Left ventricle myocardium inferior (tissue), 1 donor: ENCODE measurements at regions not wholly inside any gene's neighbourhood (a gene's known extent, or its start where the extent isn't known, plus 50 kb on each side); places are given as distances from the start of the nearest gene placed in this dataset.

Experiments used
- DNase-seq: peaks from one replicate; pipeline ENCODE4 v3.0.0-alpha.2; 2020
- H3K27ac ChIP-seq: fragments of 200-600 bp; replicated peaks from 2 replicates; pipeline ENCODE4 v1.8.0; 2021
- H3K27me3 ChIP-seq: fragments of 200-600 bp; 2 replicates; pipeline ENCODE4 v1.8.0; 2021; ENCODE audit warnings: low read depth
- H3K36me3 ChIP-seq: fragments of 200-600 bp; 2 replicates; pipeline ENCODE4 v1.8.0; 2021
- H3K4me1 ChIP-seq: fragments of 200-600 bp; 2 replicates; pipeline ENCODE4 v1.8.0; 2021
- H3K4me3 ChIP-seq: fragments of 200-600 bp; 2 replicates; pipeline ENCODE4 v1.8.0; 2021; ENCODE audit warnings: mild to moderate bottlenecking, moderate library complexity
- H3K9me3 ChIP-seq: fragments of 200-600 bp; replicated peaks from 2 replicates; pipeline ENCODE4 v1.8.0; 2021
- intact Hi-C: fragments of 100-400 bp; cut with micrococcal nuclease; formaldehyde crosslinking; loops from one replicate; pipeline ENCODE4 v1.11.0; 2022
- TF ChIP-seq, protein P1 (sequence below): fragments of 200-600 bp; IDR thresholded peaks from 2 replicates; pipeline ENCODE4 v1.8.0; 2021; ENCODE audit warnings: antibody characterized with exemption, mild to moderate bottlenecking, borderline replicate concordance
- donor health status: DM: no; HTN: yes; CAD: no; lungs with severe emphysema.

DNA sequence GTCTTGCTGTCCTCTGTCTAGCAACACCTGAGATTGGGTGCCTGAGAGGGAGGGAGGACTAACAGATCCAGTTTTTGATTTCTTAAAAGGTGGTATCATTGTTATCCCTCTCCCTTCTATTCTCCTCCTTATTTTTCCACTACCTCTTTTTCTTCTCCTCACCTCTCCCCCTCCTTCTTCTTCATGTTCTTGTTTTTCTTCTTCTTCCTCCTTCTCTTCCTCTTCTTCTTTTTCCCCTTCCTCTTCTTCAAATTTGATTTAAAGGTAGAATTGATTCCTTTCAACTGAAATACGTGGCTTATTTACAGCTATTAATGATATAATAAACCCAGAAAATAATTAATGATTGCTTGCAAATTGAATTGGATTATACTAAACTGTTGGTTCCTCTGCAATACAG is 256.8 kb upstream of the BTG1 start:
- Histone ChIP-seq H3K27me3 (no peaks in the 10 kb centered on the region), H3K9me3 (no peaks in the 10 kb centered on the region), H3K36me3 (no peaks in the 10 kb centered on the region), H3K4me3 (no peak overlapping the region), H3K4me1 (peaks cover 34% of the 10 kb centered on the region), H3K27ac (no peak overlapping the region)
- TF ChIP-seq, protein P1, sequence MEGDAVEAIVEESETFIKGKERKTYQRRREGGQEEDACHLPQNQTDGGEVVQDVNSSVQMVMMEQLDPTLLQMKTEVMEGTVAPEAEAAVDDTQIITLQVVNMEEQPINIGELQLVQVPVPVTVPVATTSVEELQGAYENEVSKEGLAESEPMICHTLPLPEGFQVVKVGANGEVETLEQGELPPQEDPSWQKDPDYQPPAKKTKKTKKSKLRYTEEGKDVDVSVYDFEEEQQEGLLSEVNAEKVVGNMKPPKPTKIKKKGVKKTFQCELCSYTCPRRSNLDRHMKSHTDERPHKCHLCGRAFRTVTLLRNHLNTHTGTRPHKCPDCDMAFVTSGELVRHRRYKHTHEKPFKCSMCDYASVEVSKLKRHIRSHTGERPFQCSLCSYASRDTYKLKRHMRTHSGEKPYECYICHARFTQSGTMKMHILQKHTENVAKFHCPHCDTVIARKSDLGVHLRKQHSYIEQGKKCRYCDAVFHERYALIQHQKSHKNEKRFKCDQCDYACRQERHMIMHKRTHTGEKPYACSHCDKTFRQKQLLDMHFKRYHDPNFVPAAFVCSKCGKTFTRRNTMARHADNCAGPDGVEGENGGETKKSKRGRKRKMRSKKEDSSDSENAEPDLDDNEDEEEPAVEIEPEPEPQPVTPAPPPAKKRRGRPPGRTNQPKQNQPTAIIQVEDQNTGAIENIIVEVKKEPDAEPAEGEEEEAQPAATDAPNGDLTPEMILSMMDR, result no peak
- intact Hi-C loops, result no loop called here
- DNase-seq, result no peak

DNA sequence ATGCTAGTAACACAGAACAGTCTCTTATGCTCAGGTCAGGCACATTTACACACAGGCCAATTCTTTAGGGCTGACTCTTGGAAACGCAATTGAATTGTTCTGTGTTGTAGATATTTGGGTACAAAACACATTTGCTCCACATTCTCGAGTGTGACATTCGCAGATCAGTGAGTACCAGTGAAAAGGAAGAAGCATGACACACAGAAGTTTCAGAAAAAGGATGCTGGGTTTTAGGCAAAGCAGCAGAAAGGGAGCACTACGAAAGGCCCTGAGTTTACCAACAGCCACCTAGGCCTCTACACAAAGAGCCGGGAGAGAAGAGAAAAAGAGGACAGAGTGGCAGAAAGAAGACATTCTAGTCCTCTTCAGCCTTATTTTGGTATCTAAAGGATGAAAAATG is 254.4 kb upstream of the BTG1 start:
- intact Hi-C loops, result no loop called here
- H3K36me3 ChIP-seq, result no peaks in the 10 kb centered on the region
- H3K27me3 ChIP-seq, result no peaks in the 10 kb centered on the region
- no peak overlapping the region for H3K4me3 ChIP-seq
- TF ChIP-seq, protein P1, result no peak
- no peaks in the 10 kb centered on the region for H3K9me3 ChIP-seq
- H3K4me1 ChIP-seq, result peaks cover 41% of the 10 kb centered on the region
- DNase-seq, result no peak
- no peak overlapping the region for H3K27ac ChIP-seq

DNA sequence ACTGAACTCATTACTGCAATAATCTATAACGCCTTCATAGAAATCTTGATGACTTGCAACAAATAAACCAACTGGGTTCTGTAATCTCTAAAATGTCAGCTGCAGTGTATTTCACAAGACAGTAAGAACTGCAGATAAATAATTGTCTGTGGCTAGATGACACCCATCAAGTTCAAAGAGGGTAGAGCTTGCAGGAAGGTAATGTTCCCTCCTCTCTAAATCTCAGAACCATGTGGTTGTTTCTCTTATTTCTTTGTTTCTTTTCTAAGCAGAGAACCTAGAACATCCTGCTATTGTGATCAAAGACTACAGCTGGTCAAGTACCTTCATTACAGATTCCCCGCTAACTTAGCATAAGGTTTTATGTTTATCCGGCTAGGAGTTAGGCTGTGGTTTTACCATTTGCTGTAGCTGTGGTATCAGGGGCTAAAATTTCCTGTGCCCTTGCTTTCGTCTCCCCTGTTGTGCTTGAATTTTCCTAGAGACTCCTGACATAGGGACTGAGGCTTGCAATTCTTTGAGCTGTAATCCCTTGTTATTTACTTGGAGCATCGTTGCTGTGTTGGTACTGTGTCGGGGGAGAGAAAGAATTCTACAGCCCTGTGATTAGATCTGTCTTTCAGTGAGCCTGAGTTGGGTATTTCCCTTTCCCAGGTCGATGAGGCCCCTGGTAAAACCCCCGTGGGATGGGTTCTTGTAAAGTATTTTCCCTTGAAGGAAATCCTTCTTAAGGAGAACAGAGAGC is 253.1 kb upstream of the BTG1 start:
- Histone ChIP-seq H3K27me3 (no peaks in the 10 kb centered on the region), H3K9me3 (peaks cover 10% of the 10 kb centered on the region), H3K4me1 (peaks cover 36% of the 10 kb centered on the region), H3K27ac (peak overlapping the region; percentile 54), H3K4me3 (no peak overlapping the region), H3K36me3 (no peaks in the 10 kb centered on the region)
- TF ChIP-seq, protein P1, result no peak
- intact Hi-C loops, result no loop called here
- no peak for DNase-seq

DNA sequence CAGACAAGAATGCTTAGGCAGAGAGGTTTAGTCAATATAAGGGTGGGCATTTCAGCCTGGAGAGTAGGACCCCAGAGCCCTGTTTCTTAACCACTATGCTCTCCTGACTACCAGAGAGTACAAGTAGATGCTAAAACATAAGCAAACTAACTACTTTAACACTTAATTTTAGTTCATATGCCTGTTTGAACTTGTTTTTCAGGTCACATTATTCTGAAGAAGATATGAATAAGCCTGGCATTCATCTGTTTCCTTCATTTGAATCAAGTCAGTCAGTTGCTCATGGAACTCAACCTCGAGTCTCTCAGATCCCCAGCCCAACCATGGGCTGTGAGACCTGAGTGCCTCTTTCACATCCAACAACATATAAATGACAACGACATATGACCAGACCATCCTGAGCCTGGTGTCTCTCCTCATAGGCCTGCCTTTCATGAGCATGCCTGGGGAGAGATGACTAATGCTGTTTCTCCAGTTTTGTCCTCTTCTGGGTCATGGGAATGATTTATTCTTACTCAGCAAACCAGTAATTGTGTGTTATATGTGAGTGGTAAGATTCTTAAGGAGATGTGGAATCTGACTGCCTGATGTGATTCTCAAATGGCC is 251.1 kb upstream of the BTG1 start:
- H3K36me3 ChIP-seq, result peaks cover 5% of the 10 kb centered on the region
- H3K9me3 ChIP-seq, result peaks cover 28% of the 10 kb centered on the region
- TF ChIP-seq, protein P1, result no peak
- no peak overlapping the region for H3K4me3 ChIP-seq
- H3K27me3 ChIP-seq, result no peaks in the 10 kb centered on the region
- DNase-seq, result no peak
- H3K4me1 ChIP-seq, result peaks cover 25% of the 10 kb centered on the region
- intact Hi-C loops, result no loop called here
- H3K27ac ChIP-seq, result no peak overlapping the region

DNA sequence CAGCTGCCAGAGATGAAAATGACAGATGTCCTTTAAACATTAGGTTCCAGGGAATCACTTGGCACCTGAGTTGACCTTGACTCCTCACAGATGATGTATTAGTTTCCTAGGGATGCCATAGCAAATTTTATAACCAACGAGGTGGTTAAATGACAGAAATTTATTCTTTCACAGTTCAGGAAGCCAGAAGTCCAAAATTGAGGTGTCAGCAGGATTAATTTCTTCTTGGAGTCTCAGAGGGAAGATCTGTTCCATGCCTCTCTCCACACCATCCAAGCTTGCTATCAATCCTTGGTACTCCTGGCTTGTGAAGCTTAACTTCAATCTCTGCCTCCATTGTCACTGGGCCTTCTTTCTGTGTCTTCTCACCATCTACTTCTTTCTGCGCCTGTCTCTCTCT is 249.7 kb upstream of the BTG1 start:
- peaks cover 25% of the 10 kb centered on the region for H3K4me1 ChIP-seq
- intact Hi-C loops, result no loop called here
- H3K27me3 ChIP-seq, result no peaks in the 10 kb centered on the region
- H3K4me3 ChIP-seq, result no peak overlapping the region
- TF ChIP-seq, protein P1, result no peak
- peaks cover 5% of the 10 kb centered on the region for H3K36me3 ChIP-seq
- H3K9me3 ChIP-seq, result peaks cover 32% of the 10 kb centered on the region
- no peak for DNase-seq
- H3K27ac ChIP-seq, result no peak overlapping the region
